ENCODE measurements at regions not wholly inside any gene's neighbourhood (a gene's known extent, or its start where the extent isn't known, plus 50 kb on each side); places are given as distances from the start of the nearest gene placed in this dataset.

DNA sequence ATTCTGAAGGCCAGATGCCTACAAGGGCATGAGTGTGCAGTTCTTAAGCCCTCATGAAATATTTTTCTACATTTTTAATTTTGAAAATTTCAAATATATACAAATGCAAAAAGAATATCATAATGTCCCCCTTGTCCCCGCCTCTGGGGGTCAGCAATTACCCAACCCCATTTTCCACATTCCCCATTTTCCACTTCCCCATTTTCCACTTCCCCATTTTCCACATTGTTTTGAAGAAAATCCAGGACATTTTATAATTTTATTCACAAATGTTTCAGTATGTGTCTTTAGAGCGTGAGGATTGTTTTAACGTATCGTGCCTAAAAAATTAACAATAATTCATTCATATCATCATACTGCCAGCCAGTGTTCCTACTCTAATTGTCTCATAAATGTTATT, 403.6 kb upstream of the RAB6C start:
- Histone ChIP-seq H3K79me2 (ENCODE audit: insufficient read depth, low read length) (no peaks in the 10 kb centered on the region), H3K4me1 (ENCODE audit: insufficient read depth, low read length) (no peaks in the 10 kb centered on the region), H3K4me3 (ENCODE audit: insufficient read depth, low read length) (no peak overlapping the region), H3K9me3 (ENCODE audit: low read depth, low read length) (no peaks in the 10 kb centered on the region), H3K4me2 (ENCODE audit: insufficient read depth, low read length) (no peak overlapping the region), H3K27me3 (ENCODE audit: insufficient read depth, low read length) (no peaks in the 10 kb centered on the region), H4K20me1 (ENCODE audit: insufficient read depth, low read length) (no peaks in the 10 kb centered on the region), H2AFZ (ENCODE audit: low read length) (no peak overlapping the region), H3K27ac (ENCODE audit: low read depth, low read length) (no peak overlapping the region), H3K36me3 (ENCODE audit: insufficient read depth, low read length) (no peaks in the 10 kb centered on the region)
- no peak for TF ChIP-seq CTCF (IDR thresholded peaks at IDR 0.05; ENCODE audit: extremely low read depth, low read depth, low read length)
- no peak for DNase-seq (ENCODE audit: insufficient read length, low spot score, missing footprints)

DNA sequence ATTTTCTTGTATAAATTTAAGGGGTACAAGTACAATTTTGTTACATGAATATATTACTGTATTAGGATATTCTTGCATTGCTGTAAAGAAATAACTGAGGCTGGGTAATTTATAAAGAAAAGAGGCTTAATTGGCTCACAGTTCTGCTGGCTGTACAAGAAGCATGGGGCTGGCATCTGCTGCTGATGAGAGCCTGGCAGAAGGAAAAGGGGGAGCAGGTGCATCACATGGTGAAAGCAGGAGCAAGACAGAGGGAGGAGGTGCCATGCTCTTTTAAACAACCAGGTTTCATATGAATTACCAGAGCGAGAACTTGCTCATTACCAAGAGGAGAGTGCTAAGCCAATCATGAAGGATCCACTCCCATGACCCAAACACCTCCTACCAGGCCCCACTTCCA, 399.5 kb upstream of the RAB6C start:
- Histone ChIP-seq H2AFZ (ENCODE audit: low read length) (no peak overlapping the region), H3K36me3 (ENCODE audit: insufficient read depth, low read length) (no peaks in the 10 kb centered on the region), H3K9me3 (ENCODE audit: low read depth, low read length) (no peaks in the 10 kb centered on the region), H3K79me2 (ENCODE audit: insufficient read depth, low read length) (no peaks in the 10 kb centered on the region), H3K4me1 (ENCODE audit: insufficient read depth, low read length) (no peaks in the 10 kb centered on the region), H3K27me3 (ENCODE audit: insufficient read depth, low read length) (no peaks in the 10 kb centered on the region), H3K27ac (ENCODE audit: low read depth, low read length) (no peak overlapping the region), H3K4me3 (ENCODE audit: insufficient read depth, low read length) (no peak overlapping the region), H4K20me1 (ENCODE audit: insufficient read depth, low read length) (no peaks in the 10 kb centered on the region), H3K4me2 (ENCODE audit: insufficient read depth, low read length) (no peak overlapping the region)
- DNase-seq (ENCODE audit: insufficient read length, low spot score, missing footprints): no peak
- TF ChIP-seq CTCF (IDR thresholded peaks at IDR 0.05; ENCODE audit: extremely low read depth, low read depth, low read length): no peak

- no peak for TF ChIP-seq CTCF (IDR thresholded peaks at IDR 0.05; ENCODE audit: extremely low read depth, low read depth, low read length)
- H3K4me3 ChIP-seq (ENCODE audit: insufficient read depth, low read length): no peak overlapping the region
- H3K79me2 ChIP-seq (ENCODE audit: insufficient read depth, low read length): no peaks in the 10 kb centered on the region
- DNase-seq (ENCODE audit: insufficient read length, low spot score, missing footprints): no peak
- no peak overlapping the region for H2AFZ ChIP-seq (ENCODE audit: low read length)
- no peaks in the 10 kb centered on the region for H3K36me3 ChIP-seq (ENCODE audit: insufficient read depth, low read length)
- no peaks in the 10 kb centered on the region for H3K4me1 ChIP-seq (ENCODE audit: insufficient read depth, low read length)
- no peaks in the 10 kb centered on the region for H4K20me1 ChIP-seq (ENCODE audit: insufficient read depth, low read length)
- no peak overlapping the region for H3K27ac ChIP-seq (ENCODE audit: low read depth, low read length)
- no peaks in the 10 kb centered on the region for H3K27me3 ChIP-seq (ENCODE audit: insufficient read depth, low read length)
- no peak overlapping the region for H3K4me2 ChIP-seq (ENCODE audit: insufficient read depth, low read length)
- H3K9me3 ChIP-seq (ENCODE audit: low read depth, low read length): no peaks in the 10 kb centered on the region
Observed at GRCh38 chr2:129585760-129586159, 393.7 kb upstream of the RAB6C start.

DNA sequence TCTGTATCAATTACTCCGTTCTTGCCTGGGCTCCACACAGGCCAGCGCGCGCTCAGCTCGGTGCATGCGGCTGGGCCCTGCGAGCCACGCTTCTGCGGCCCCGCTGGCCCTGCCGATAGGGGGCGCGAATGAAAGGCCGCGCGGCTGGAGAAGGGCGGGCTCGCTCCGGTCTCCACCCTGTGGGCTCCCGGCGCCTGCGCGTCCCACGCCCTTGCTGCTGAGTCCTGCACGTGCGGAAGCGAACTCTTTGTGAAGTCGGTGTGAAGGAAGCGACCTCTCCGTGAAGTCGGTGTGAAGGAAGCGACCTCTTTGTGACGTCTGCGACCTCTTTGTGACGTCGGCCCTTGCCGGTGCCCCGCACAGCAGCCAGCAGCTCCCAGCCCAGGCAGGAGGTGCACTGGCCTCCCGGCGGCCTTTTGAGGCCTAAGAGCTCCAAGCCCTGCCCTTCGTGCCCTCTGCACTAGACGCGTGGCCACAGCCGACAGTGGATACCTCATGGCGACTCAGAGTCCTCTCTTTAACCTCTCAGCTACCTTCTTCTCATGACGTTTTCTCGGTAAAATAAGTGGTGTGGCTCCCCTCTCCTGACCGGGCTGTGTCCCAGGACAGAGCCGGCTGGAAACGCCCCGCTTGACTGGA, 391.9 kb upstream of the RAB6C start:
- H3K4me1 ChIP-seq (ENCODE audit: insufficient read depth, low read length): no peaks in the 10 kb centered on the region
- H3K27ac ChIP-seq (ENCODE audit: low read depth, low read length): no peak overlapping the region
- no peaks in the 10 kb centered on the region for H3K27me3 ChIP-seq (ENCODE audit: insufficient read depth, low read length)
- no peaks in the 10 kb centered on the region for H3K36me3 ChIP-seq (ENCODE audit: insufficient read depth, low read length)
- no peak for DNase-seq (ENCODE audit: insufficient read length, low spot score, missing footprints)
- H4K20me1 ChIP-seq (ENCODE audit: insufficient read depth, low read length): no peaks in the 10 kb centered on the region
- TF ChIP-seq CTCF (IDR thresholded peaks at IDR 0.05; ENCODE audit: extremely low read depth, low read depth, low read length): no peak
- H3K4me3 ChIP-seq (ENCODE audit: insufficient read depth, low read length): no peak overlapping the region
- no peaks in the 10 kb centered on the region for H3K9me3 ChIP-seq (ENCODE audit: low read depth, low read length)
- no peaks in the 10 kb centered on the region for H3K79me2 ChIP-seq (ENCODE audit: insufficient read depth, low read length)
- no peak overlapping the region for H3K4me2 ChIP-seq (ENCODE audit: insufficient read depth, low read length)
- H2AFZ ChIP-seq (ENCODE audit: low read length): no peak overlapping the region
